GM12878 (cell line): ENCODE measurements at regions not wholly inside any gene's neighbourhood (a gene's known extent, or its start where the extent isn't known, plus 50 kb on each side); places are given as distances from the start of the nearest gene placed in this dataset.

ENCODE experiments used
- ATAC-seq: fragments of 200-7000 bp; cut with Tn5 transposase; 3 replicates; pipeline ENCODE4 v1.9.1; 2020; ENCODE audit warnings: mild to moderate bottlenecking, moderate library complexity
- BruUV-seq: library from RNA; stranded (reverse); fragments of 400-500 nt; replicated peaks from 2 replicates; lab custom pipeline; 2021; lab: Mats Ljungman, UMichigan
- CTCF ChIA-PET: fragments of 300-600 bp; sonication (Branson Sonifier 250); formaldehyde crosslinking; extraction: SDS; loops from one replicate; lab custom pipeline; 2021; ENCODE audit warnings: inconsistent platforms; lab: Yijun Ruan, JAX
- POLR2A ChIA-PET: fragments of 350-600 bp; formaldehyde crosslinking; extraction: SDS; loops from one replicate; lab custom pipeline; 2021; ENCODE audit warnings: inconsistent platforms; lab: Charles Lee
- RAD21 ChIA-PET: fragments of 300-600 bp; sonication (Branson Sonifier 250); formaldehyde crosslinking; loops from one replicate; lab custom pipeline; 2023; ENCODE audit warnings: antibody characterized with exemption; ENCODE audit not compliant: unreplicated experiment; lab: Charles Lee
- SMC1A ChIA-PET: fragments of 300-600 bp; sonication (Branson Sonifier 250); formaldehyde crosslinking; loops from one replicate; lab custom pipeline; 2023; ENCODE audit not compliant: unreplicated experiment, uncharacterized antibody; lab: Charles Lee
- DNase-seq: peaks from one replicate; pipeline ENCODE4 v3.0.0-alpha.2; 2011; ENCODE audit warnings: low read depth, low spot score
- FAIRE-seq: peaks from 3 replicates; lab custom pipeline; 2011; peaks lifted over from hg19 to GRCh38; lab: Jason Lieb, UNC
- H2AFZ ChIP-seq: 2 replicates; pipeline ENCODE4 v1.6.0; 2011; ENCODE audit warnings: low read depth, low read length, control low read depth; ENCODE audit not compliant: control insufficient read depth
- H3K27ac ChIP-seq: 2 replicates; pipeline ENCODE4 v1.5.1; 2011; ENCODE audit warnings: control low read depth; ENCODE audit not compliant: control insufficient read depth, insufficient read depth
- H3K27me3 ChIP-seq, 2 experiments: replicated peaks in 1 of 2; 2 replicates each; pipeline versions ENCODE4 v1.6.0 to v1.6.1; 2011; ENCODE audit warnings: low read length in 1 of 2; ENCODE audit not compliant: control insufficient read depth in 2 of 2, insufficient read depth in 2 of 2
- H3K36me3 ChIP-seq, 2 experiments: 2 replicates each; pipeline ENCODE4 v1.5.1; 2011; ENCODE audit warnings: low read length in 1 of 2; ENCODE audit not compliant: control insufficient read depth in 2 of 2, insufficient read depth in 2 of 2
- H3K4me1 ChIP-seq: 2 replicates; pipeline ENCODE4 v1.6.1; 2011; ENCODE audit warnings: mild to moderate bottlenecking, low read length, moderate library complexity, mixed read lengths; ENCODE audit not compliant: control insufficient read depth, insufficient read depth
- H3K4me2 ChIP-seq: 2 replicates; pipeline ENCODE4 v1.6.0; 2011; ENCODE audit warnings: control low read depth; ENCODE audit not compliant: control insufficient read depth, insufficient read depth
- H3K4me3 ChIP-seq: fragments of 200-600 bp; sonication (generic); 2 replicates; pipeline ENCODE4 v1.5.1; 2016
- H3K79me2 ChIP-seq: 2 replicates; pipeline ENCODE4 v1.6.0; 2011; ENCODE audit warnings: low read length; ENCODE audit not compliant: control insufficient read depth, insufficient read depth
- H3K9ac ChIP-seq: 2 replicates; pipeline ENCODE4 v1.8.0; 2011; ENCODE audit warnings: low read length, control low read depth, mixed read lengths; ENCODE audit not compliant: control insufficient read depth, insufficient read depth
- H3K9me3 ChIP-seq: replicated peaks from 3 replicates; pipeline ENCODE4 v1.5.1; 2011; ENCODE audit warnings: mild to moderate bottlenecking, low read length; ENCODE audit not compliant: control insufficient read depth, insufficient read depth
- H4K20me1 ChIP-seq: 2 replicates; pipeline ENCODE4 v1.6.0; 2011; ENCODE audit not compliant: control insufficient read depth, insufficient read depth
- BRCA1 ChIP-seq: IDR thresholded peaks from 2 replicates; pipeline ENCODE4 v1.6.1; 2011; ENCODE audit warnings: low read depth, low read length, improper control_type of control experiment
- ESRRA ChIP-seq: IDR thresholded peaks from 2 replicates; pipeline ENCODE4 v1.6.1; 2012; ENCODE audit warnings: mild to moderate bottlenecking, low read length, improper control_type of control experiment
- NR2F1 ChIP-seq: fragments of 450-650 bp; conservative IDR thresholded peaks from 2 replicates; pipeline ENCODE4 v1.6.1; 2017; ENCODE audit warnings: mild to moderate bottlenecking
- POLR2A ChIP-seq: IDR thresholded peaks from 2 replicates; pipeline ENCODE4 v1.6.1; 2011; ENCODE audit warnings: low read depth, mild to moderate bottlenecking, low read length
- POU2F2 ChIP-seq: IDR thresholded peaks from 3 replicates; pipeline ENCODE4 v1.6.1; 2011; ENCODE audit warnings: low read depth, mild to moderate bottlenecking, low read length, borderline replicate concordance
- RCOR1 ChIP-seq: conservative IDR thresholded peaks from 2 replicates; pipeline ENCODE4 v1.6.1; 2012; ENCODE audit warnings: low read depth, low read length, improper control_type of control experiment
- SMARCA5 ChIP-seq: fragments of 450-650 bp; IDR thresholded peaks from 2 replicates; pipeline ENCODE4 v1.6.1; 2017; ENCODE audit warnings: mild to moderate bottlenecking
- STAT1 ChIP-seq: fragments of 450-650 bp; conservative IDR thresholded peaks from 2 replicates; pipeline ENCODE4 v1.6.1; 2014; ENCODE audit warnings: antibody characterized with exemption, mild to moderate bottlenecking
- ZZZ3 ChIP-seq: IDR thresholded peaks from 2 replicates; pipeline ENCODE4 v1.6.1; 2011; ENCODE audit warnings: low read depth; ENCODE audit not compliant: control insufficient read depth, insufficient read length
- WGBS: methylation state at CpG from one replicate; pipeline ENCODE4 v1.1.6; 2016; ENCODE audit warnings: low lambda C conversion rate; ENCODE audit not compliant: insufficient replicate concordance, insufficient coverage; ENCODE audit errors: missing lambda C conversion rate; 5-methylcytosine and 5-hydroxymethylcytosine counted together
- in situ Hi-C: fragments of 300-500 bp; cut with MboI; formaldehyde crosslinking; loops from 9 replicates; pipeline ENCODE4 v1.14.3; 2018; ENCODE audit warnings: mixed read lengths
- intact Hi-C: fragments of 100-400 bp; cut with micrococcal nuclease; formaldehyde crosslinking; loops from one replicate; pipeline ENCODE4 v1.14.2; 2022; ENCODE audit not compliant: unreplicated experiment
- TF ChIP-seq, protein P1 (sequence below): fragments of 450-650 bp; conservative IDR thresholded peaks from 2 replicates; pipeline ENCODE4 v1.6.1; 2017; ENCODE audit warnings: mild to moderate bottlenecking, moderate library complexity
- TF ChIP-seq, protein P2 (sequence below): fragments of 150-350 bp; IDR thresholded peaks from 2 replicates; pipeline ENCODE4 v1.6.1; 2016; ENCODE audit warnings: low read depth, low read length

DNA sequence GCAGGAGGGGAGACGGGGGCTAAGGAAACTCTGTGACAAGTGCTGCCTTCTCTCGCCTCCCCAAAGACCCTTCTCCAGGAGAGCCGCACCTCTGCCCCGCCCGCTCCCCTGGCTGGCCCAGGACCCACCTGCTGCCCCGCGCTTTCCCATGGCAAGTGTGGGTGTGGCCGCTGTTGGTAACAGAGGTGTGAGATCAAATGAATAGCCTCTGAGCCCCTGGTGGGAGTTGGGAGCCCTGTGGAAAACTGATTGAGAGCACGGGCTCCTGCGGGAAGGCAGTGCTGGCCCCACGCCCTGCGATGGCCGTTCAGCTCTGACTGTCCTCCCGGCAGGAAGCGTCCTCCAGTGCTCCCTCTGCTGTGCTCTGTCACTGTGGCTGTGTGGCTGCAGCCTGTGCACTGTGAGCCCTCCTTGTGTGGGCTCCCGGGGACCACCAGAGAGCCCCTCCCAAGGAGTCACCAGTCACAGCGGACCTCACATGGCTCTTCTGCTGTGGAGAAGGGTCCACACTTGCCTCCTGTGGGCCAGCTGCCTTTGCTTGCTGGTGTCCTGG is 1275.9 kb downstream of the BRD1 start:
- ATAC-seq (no peak), FAIRE-seq (no peak)
- RAD21 ChIA-PET = no interaction called here

DNA sequence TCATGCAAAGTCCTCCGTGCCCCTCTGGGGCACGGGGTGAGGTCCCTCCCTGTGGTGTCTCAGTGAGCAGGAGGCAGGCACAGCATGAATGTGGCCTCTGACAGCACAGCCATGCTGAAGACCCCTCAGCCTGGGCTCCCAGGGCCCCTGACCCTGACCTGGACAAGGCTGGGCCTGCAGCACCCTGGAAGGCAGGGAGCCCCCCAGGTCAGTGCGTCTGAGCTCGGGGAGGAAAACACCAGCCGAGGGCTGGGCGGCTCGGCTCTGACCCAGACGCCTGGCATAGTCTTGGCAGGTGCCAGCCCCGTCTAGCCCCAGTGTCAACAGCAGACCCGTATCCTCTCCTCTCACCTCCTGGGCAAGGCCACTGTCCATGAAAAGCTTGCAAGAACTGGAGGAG is 1276.6 kb downstream of the BRD1 start:
- Histone ChIP-seq H3K27ac (no peak overlapping the region), H3K36me3 (no peaks in the 10 kb centered on the region), H3K27me3 (no peaks in the 10 kb centered on the region), H2AFZ (no peak overlapping the region), H3K79me2 (no peaks in the 10 kb centered on the region), H3K4me1 (no peaks in the 10 kb centered on the region), H3K4me2 (no peak overlapping the region), H3K9me3 (peaks cover 2% of the 10 kb centered on the region; the same call in 1 of the 3 replicates), H3K9ac (no peak overlapping the region), H3K4me3 (no peak overlapping the region), H4K20me1 (no peaks in the 10 kb centered on the region)
- in situ Hi-C loops = no loop called here
- intact Hi-C loops = no loop called here
- DNase-seq (no peak), FAIRE-seq (no peak), ATAC-seq (no peak)
- WGBS = 53% methylated on average over 10 of the region's 10 CpGs
- RAD21 ChIA-PET = no interaction called here
- POLR2A ChIA-PET = no interaction called here
- SMC1A ChIA-PET = no interaction called here
- no TSS peak for BruUV-seq
- CTCF ChIA-PET = no interaction called here
- TF ChIP-seq STAT1 (no peak), RCOR1 (no peak), BRCA1 (no peak), NR2F1 (no peak), SMARCA5 (no peak)
- TF ChIP-seq, protein P1, sequence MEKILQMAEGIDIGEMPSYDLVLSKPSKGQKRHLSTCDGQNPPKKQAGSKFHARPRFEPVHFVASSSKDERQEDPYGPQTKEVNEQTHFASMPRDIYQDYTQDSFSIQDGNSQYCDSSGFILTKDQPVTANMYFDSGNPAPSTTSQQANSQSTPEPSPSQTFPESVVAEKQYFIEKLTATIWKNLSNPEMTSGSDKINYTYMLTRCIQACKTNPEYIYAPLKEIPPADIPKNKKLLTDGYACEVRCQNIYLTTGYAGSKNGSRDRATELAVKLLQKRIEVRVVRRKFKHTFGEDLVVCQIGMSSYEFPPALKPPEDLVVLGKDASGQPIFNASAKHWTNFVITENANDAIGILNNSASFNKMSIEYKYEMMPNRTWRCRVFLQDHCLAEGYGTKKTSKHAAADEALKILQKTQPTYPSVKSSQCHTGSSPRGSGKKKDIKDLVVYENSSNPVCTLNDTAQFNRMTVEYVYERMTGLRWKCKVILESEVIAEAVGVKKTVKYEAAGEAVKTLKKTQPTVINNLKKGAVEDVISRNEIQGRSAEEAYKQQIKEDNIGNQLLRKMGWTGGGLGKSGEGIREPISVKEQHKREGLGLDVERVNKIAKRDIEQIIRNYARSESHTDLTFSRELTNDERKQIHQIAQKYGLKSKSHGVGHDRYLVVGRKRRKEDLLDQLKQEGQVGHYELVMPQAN = no peak
- TF ChIP-seq, protein P2, sequence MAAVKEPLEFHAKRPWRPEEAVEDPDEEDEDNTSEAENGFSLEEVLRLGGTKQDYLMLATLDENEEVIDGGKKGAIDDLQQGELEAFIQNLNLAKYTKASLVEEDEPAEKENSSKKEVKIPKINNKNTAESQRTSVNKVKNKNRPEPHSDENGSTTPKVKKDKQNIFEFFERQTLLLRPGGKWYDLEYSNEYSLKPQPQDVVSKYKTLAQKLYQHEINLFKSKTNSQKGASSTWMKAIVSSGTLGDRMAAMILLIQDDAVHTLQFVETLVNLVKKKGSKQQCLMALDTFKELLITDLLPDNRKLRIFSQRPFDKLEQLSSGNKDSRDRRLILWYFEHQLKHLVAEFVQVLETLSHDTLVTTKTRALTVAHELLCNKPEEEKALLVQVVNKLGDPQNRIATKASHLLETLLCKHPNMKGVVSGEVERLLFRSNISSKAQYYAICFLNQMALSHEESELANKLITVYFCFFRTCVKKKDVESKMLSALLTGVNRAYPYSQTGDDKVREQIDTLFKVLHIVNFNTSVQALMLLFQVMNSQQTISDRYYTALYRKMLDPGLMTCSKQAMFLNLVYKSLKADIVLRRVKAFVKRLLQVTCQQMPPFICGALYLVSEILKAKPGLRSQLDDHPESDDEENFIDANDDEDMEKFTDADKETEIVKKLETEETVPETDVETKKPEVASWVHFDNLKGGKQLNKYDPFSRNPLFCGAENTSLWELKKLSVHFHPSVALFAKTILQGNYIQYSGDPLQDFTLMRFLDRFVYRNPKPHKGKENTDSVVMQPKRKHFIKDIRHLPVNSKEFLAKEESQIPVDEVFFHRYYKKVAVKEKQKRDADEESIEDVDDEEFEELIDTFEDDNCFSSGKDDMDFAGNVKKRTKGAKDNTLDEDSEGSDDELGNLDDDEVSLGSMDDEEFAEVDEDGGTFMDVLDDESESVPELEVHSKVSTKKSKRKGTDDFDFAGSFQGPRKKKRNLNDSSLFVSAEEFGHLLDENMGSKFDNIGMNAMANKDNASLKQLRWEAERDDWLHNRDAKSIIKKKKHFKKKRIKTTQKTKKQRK = no peak

More for the DNA sequence above, 1275.9 kb downstream of the BRD1 start:
- Histone ChIP-seq H3K27ac (no peak overlapping the region), H3K4me3 (no peak overlapping the region), H3K4me2 (no peak overlapping the region), H3K27me3 (no peaks in the 10 kb centered on the region), H3K79me2 (no peaks in the 10 kb centered on the region), H3K9ac (no peak overlapping the region), H3K36me3 (no peaks in the 10 kb centered on the region), H3K9me3 (peaks cover 2% of the 10 kb centered on the region; the same call in 1 of the 3 replicates), H2AFZ (no peak overlapping the region), H3K4me1 (no peaks in the 10 kb centered on the region), H4K20me1 (no peaks in the 10 kb centered on the region)
- POLR2A ChIA-PET = no interaction called here
- no TSS peak for BruUV-seq
- CTCF ChIA-PET = no interaction called here
- in situ Hi-C loops = no loop called here
- SMC1A ChIA-PET = no interaction called here
- DNase-seq = no peak
- TF ChIP-seq SMARCA5 (no peak), POLR2A (no peak), ESRRA (no peak), ZZZ3 (no peak), POU2F2 (no peak)
- intact Hi-C loops = no loop called here
- 42% methylated on average over 13 of the region's 17 CpGs for WGBS
